22Rv1 (cell line): ENCODE measurements at regions not wholly inside any gene's neighbourhood (a gene's known extent, or its start where the extent isn't known, plus 50 kb on each side); places are given as distances from the start of the nearest gene placed in this dataset.

ENCODE experiments used
- H3K27ac ChIP-seq: fragments of 450-650 bp; 2 replicates; pipeline ENCODE4 v1.5.1; 2017
- CTCF ChIP-seq: fragments of 450-650 bp; IDR thresholded peaks from 2 replicates; pipeline ENCODE4 v1.5.1; 2017; ENCODE audit warnings: mild to moderate bottlenecking
- ZFX ChIP-seq: fragments of 450-650 bp; IDR thresholded peaks from 2 replicates; pipeline ENCODE4 v1.6.1; 2017; ENCODE audit warnings: antibody characterized with exemption, borderline replicate concordance

- no peak overlapping the region for H3K27ac ChIP-seq
- TF ChIP-seq ZFX (no peak), CTCF (no peak)
These were observed 125.5 kb downstream of the CRYAA start for GRCh38 chr21:43294194-43294902.

- no peak for TF ChIP-seq ZFX
- no peak for TF ChIP-seq CTCF
These were observed 124.0 kb downstream of the CRYAA start for GRCh38 chr21:43292866-43293142.

DNA sequence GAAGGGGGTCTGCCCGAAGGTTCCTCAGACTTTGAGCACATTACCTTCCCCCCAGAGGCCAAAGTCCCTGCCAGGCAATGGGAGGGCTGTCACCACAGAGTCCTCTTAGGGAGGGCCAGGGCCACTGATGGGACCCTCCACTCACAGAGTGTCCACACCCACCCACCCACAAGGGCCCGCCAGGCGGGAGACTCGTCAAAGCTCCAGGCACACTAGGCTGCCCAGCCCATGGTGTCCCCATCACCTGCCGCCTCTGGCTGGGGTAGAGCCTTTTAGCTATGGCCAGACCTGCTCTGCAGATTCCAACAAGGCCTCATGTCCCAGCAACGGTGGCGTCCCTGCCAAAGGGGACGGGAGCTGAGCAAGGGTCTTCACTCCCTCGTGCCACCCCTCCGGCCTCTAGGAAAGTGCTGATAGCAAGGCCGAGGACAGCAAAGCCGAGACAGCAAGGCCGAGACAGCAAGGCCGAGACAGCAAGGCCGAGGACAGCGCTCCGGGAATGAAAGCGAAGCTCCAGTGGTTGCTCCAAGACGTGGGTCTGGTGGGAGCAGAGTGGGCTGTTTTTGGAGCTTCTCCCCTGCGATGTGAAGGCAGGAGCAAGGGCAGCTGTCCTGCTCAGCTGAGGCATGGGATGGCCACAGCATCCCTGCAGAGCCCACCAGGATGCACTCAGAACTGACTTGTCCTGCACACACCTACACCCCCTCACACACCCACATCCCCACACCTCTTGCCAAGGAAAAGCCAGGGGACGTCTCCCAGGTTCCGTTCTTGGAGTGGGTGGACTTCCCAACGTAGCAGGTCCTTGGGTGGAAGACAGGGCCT, 123.4 kb downstream of the CRYAA start:
- TF ChIP-seq ZFX, result no peak
- no peak for TF ChIP-seq CTCF
- H3K27ac ChIP-seq, result no peak overlapping the region

More at GRCh38 chr21:43292866-43293142, 124.0 kb downstream of the CRYAA start:
- no peak overlapping the region for H3K27ac ChIP-seq

- TF ChIP-seq CTCF (no peak), ZFX (no peak)
- H3K27ac ChIP-seq, result no peak overlapping the region
These were observed 122.6 kb downstream of the CRYAA start for GRCh38 chr21:43291347-43291950.

- TF ChIP-seq CTCF, result no peak
- no peak for TF ChIP-seq ZFX
- H3K27ac ChIP-seq, result no peak overlapping the region
These were observed 121.9 kb downstream of the CRYAA start for GRCh38 chr21:43290421-43291346.

DNA sequence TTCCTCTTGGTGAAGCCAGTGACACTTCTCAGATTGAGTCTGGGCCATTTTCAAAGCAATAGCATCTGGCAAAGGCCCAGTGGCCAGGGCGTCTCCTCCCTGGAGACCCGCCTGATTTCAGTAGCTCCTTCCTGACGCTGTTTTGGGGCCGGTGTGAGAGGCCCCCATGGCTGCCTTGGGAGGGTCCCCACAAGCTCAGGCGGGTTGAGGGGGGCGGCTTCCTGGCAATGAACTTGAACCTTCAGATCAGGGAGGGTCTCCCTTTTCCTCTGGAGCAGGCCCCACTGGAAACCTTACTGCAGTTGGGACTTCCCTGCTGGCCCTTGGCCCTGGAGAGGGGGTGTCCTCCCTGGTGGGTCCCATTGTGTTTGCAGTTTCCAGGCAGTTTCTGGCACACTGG, 121.2 kb downstream of the CRYAA start:
- no peak overlapping the region for H3K27ac ChIP-seq
- no peak for TF ChIP-seq ZFX
- TF ChIP-seq CTCF, result no peak
